H1 (cell line): ENCODE measurements at regions not wholly inside any gene's neighbourhood (a gene's known extent, or its start where the extent isn't known, plus 50 kb on each side); places are given as distances from the start of the nearest gene placed in this dataset.

Experiments used
- CHD1 ChIP-seq: IDR thresholded peaks from 2 replicates; pipeline ENCODE4 v1.6.1; 2012; ENCODE audit warnings: low read depth, low read length, improper control_type of control experiment
- CREB1 ChIP-seq: IDR thresholded peaks from 2 replicates; pipeline ENCODE4 v1.6.1; 2012; ENCODE audit warnings: inconsistent platforms
- EP300 ChIP-seq, 2 experiments: IDR thresholded peaks; 1 replicate in 1 of 2; 2 replicates in 1 of 2; pipeline ENCODE4 v1.6.1; 2011 to 2012; ENCODE audit warnings: low read depth in 2 of 2, low read length in 2 of 2, mild to moderate bottlenecking in 2 of 2, borderline replicate concordance in 1 of 2, inconsistent platforms in 1 of 2, moderate library complexity in 1 of 2
- KDM4A ChIP-seq: IDR thresholded peaks from one replicate; pipeline ENCODE4 v1.7.1; 2012; ENCODE audit warnings: low read depth, mild to moderate bottlenecking, moderate library complexity, low read length, inconsistent platforms; ENCODE audit not compliant: severe bottlenecking
- POLR2A ChIP-seq, 2 experiments: IDR thresholded peaks; 1 replicate in 1 of 2; 2 replicates in 1 of 2; pipeline ENCODE4 v1.6.1; 2011; ENCODE audit warnings: low read depth in 2 of 2, low read length in 2 of 2, mild to moderate bottlenecking in 2 of 2; ENCODE audit errors: control extremely low read depth in 1 of 2
- RFX5 ChIP-seq: IDR thresholded peaks from 2 replicates; pipeline ENCODE4 v1.6.1; 2011; ENCODE audit warnings: low read depth, low read length, improper control_type of control experiment, borderline replicate concordance
- YY1 ChIP-seq: IDR thresholded peaks from 2 replicates; pipeline ENCODE4 v1.6.1; 2011; ENCODE audit warnings: low read depth, mild to moderate bottlenecking, low read length
- ZNF274 ChIP-seq: IDR thresholded peaks from 2 replicates; pipeline ENCODE4 v1.7.0; 2012; ENCODE audit warnings: low read length, borderline replicate concordance; ENCODE audit errors: extremely low read depth
- TF ChIP-seq, protein P1 (sequence below): IDR thresholded peaks from 2 replicates; pipeline ENCODE4 v1.6.1; 2012; ENCODE audit warnings: inconsistent platforms
- TF ChIP-seq, protein P2 (sequence below), 3 experiments: IDR thresholded peaks; 1 replicate in 2 of 3; 2 replicates in 1 of 3; pipeline versions ENCODE4 v1.5.1 to v1.6.1; 2011; ENCODE audit warnings: low read length in 3 of 3, mild to moderate bottlenecking in 3 of 3, inconsistent platforms in 2 of 3, low read depth in 1 of 3, moderate library complexity in 1 of 3; ENCODE audit not compliant: insufficient read depth in 1 of 3; ENCODE audit errors: control extremely low read depth in 1 of 3
- TF ChIP-seq, protein P3 (sequence below): IDR thresholded peaks from 2 replicates; pipeline ENCODE4 v1.6.1; 2012; ENCODE audit warnings: inconsistent platforms

DNA sequence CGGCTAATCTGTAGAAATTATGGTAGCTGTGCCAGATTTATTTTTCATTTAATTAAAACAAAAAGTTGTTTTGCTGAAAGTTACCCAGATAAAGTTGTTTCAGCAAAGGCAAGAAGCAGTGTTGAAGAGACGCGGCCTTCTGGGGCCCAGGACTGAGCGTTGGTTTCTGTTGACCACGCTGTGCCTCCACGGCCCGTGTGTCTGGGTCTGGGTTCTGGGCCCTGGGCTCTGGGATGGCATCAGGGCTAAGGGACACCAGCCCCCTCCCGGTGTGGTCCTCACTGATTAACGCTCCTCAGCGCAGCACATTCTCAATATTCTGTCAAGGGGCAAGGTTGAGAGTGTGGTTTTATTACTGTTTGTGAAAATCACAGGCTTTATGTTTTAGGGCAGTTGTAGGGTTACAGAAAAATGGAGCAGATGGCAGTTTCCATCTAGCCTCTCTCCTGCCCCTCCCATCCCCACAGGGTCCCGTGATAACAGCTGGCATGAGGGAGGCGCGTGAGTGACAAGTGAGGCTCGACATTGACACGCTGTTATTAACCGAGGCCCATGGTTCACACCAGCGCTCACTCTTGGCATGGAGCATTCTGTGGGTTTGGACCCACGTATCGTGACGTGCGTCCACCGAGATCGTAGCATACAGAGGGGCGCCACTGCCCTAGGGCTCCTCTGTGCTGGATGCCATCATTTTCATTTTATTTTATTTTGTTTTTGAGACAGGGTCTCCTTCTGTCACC, 1231.4 kb downstream of the BRD1 start:
- no peak for TF ChIP-seq CHD1
- TF ChIP-seq, protein P1, sequence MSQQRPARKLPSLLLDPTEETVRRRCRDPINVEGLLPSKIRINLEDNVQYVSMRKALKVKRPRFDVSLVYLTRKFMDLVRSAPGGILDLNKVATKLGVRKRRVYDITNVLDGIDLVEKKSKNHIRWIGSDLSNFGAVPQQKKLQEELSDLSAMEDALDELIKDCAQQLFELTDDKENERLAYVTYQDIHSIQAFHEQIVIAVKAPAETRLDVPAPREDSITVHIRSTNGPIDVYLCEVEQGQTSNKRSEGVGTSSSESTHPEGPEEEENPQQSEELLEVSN: no peak
- no peak for TF ChIP-seq POLR2A (IDR thresholded peaks at IDR 0.05; ENCODE audit: control extremely low read depth in 1 of 2, low read depth in 2 of 2, low read length in 2 of 2)
- no peak for TF ChIP-seq YY1
- TF ChIP-seq, protein P2, sequence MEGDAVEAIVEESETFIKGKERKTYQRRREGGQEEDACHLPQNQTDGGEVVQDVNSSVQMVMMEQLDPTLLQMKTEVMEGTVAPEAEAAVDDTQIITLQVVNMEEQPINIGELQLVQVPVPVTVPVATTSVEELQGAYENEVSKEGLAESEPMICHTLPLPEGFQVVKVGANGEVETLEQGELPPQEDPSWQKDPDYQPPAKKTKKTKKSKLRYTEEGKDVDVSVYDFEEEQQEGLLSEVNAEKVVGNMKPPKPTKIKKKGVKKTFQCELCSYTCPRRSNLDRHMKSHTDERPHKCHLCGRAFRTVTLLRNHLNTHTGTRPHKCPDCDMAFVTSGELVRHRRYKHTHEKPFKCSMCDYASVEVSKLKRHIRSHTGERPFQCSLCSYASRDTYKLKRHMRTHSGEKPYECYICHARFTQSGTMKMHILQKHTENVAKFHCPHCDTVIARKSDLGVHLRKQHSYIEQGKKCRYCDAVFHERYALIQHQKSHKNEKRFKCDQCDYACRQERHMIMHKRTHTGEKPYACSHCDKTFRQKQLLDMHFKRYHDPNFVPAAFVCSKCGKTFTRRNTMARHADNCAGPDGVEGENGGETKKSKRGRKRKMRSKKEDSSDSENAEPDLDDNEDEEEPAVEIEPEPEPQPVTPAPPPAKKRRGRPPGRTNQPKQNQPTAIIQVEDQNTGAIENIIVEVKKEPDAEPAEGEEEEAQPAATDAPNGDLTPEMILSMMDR (IDR thresholded peaks at IDR 0.05; ENCODE audit: control extremely low read depth in 1 of 3, insufficient read depth in 1 of 3, low read depth in 1 of 3, low read length in 3 of 3): no peak
- TF ChIP-seq, protein P3, sequence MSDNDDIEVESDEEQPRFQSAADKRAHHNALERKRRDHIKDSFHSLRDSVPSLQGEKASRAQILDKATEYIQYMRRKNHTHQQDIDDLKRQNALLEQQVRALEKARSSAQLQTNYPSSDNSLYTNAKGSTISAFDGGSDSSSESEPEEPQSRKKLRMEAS: no peak
- no peak for TF ChIP-seq ZNF274
- TF ChIP-seq KDM4A: no peak
- no peak for TF ChIP-seq CREB1
- no peak for TF ChIP-seq RFX5
- no peak for TF ChIP-seq EP300 (IDR thresholded peaks at IDR 0.05; ENCODE audit: borderline replicate concordance in 1 of 2, low read depth in 2 of 2, low read length in 2 of 2)
